Neutrophil (primary cell): ENCODE measurements at regions not wholly inside any gene's neighbourhood (a gene's known extent, or its start where the extent isn't known, plus 50 kb on each side); places are given as distances from the start of the nearest gene placed in this dataset.
A peak's percentile ranks its signal among the peaks of the same experiment; 100 is the strongest.

Experiments used
- H3K27ac ChIP-seq: fragments of 200-600 bp; sonication (generic); 2 replicates; pipeline ENCODE4 v1.5.1; 2016; ENCODE audit warnings: mild to moderate bottlenecking, moderate library complexity
- H3K27me3 ChIP-seq: fragments of 200-600 bp; sonication (generic); 2 replicates; pipeline ENCODE4 v1.6.0; 2016; ENCODE audit warnings: mild to moderate bottlenecking
- H3K36me3 ChIP-seq: fragments of 200-600 bp; sonication (generic); 2 replicates; pipeline ENCODE4 v1.5.1; 2017
- H3K4me1 ChIP-seq, 2 experiments: fragments of 200-600 bp in 1 of 2; sonication (generic) in 1 of 2; 1 replicate in 1 of 2; 2 replicates in 1 of 2; pipeline versions ENCODE4 v1.5.1 to v1.6.1; 2013 to 2016; ENCODE audit warnings: low read depth in 1 of 2, low read length in 1 of 2, mild to moderate bottlenecking in 1 of 2, moderate library complexity in 1 of 2; ENCODE audit not compliant: control insufficient read depth in 1 of 2, insufficient read depth in 1 of 2
- H3K4me3 ChIP-seq, 2 experiments: fragments of 200-600 bp in 1 of 2; sonication (generic) in 1 of 2; 1 replicate in 1 of 2; 2 replicates in 1 of 2; pipeline ENCODE4 v1.5.1; 2013 to 2016; ENCODE audit warnings: low read depth in 1 of 2, low read length in 1 of 2, mild to moderate bottlenecking in 1 of 2, moderate library complexity in 1 of 2
- H3K9me3 ChIP-seq: fragments of 200-600 bp; sonication (generic); 2 replicates; pipeline ENCODE4 v1.5.1; 2016
- TF ChIP-seq, protein P1 (sequence below): fragments of 200-600 bp; sonication (generic); IDR thresholded peaks from 2 replicates; pipeline ENCODE4 v1.5.1; 2016; ENCODE audit warnings: antibody characterized with exemption

DNA sequence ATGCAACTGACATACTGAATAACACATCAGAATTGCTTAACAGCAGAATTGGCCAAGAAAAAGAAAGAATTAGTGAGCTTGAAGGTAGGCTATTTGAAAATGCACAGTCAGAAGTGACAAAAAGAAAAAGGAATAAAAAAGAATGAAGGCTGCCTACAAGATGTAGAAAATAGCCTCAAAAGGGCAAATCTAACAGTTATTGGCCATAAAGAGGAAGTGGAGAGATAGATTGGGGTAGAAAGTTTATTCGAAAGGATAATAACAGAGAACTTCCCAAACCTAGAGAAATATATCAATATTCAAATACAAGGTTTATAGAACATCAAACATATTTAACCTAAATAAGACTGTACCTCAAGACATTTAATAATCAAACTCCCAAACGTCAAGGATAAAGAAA, 67.5 kb downstream of the ATP6V1G3 start:
- H3K4me1 ChIP-seq = no peaks in the 10 kb centered on the region
- no peaks in the 10 kb centered on the region for H3K36me3 ChIP-seq
- TF ChIP-seq, protein P1, sequence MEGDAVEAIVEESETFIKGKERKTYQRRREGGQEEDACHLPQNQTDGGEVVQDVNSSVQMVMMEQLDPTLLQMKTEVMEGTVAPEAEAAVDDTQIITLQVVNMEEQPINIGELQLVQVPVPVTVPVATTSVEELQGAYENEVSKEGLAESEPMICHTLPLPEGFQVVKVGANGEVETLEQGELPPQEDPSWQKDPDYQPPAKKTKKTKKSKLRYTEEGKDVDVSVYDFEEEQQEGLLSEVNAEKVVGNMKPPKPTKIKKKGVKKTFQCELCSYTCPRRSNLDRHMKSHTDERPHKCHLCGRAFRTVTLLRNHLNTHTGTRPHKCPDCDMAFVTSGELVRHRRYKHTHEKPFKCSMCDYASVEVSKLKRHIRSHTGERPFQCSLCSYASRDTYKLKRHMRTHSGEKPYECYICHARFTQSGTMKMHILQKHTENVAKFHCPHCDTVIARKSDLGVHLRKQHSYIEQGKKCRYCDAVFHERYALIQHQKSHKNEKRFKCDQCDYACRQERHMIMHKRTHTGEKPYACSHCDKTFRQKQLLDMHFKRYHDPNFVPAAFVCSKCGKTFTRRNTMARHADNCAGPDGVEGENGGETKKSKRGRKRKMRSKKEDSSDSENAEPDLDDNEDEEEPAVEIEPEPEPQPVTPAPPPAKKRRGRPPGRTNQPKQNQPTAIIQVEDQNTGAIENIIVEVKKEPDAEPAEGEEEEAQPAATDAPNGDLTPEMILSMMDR = no peak
- no peak overlapping the region for H3K27ac ChIP-seq
- no peak overlapping the region for H3K4me3 ChIP-seq
- no peaks in the 10 kb centered on the region for H3K9me3 ChIP-seq
- H3K27me3 ChIP-seq = no peaks in the 10 kb centered on the region

DNA sequence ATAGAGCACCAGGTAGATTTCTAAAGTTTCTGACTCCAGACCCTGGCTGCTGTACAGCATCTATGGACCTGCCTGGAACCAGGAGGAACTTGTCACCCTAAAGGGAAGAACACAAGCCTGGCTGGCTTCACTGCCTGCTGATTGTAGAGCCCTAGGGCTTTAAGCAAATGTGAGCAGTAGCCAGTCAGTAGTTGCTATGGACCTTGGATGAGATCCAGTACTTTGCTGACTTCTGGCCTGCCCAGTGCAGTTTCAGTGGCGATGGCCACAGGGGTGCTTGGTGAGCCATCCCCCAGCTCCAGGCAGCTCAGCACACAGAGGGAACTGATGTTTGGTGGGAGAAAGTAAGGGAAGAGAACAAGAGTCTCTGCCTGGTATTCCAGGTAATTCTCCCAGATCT, 68.4 kb downstream of the ATP6V1G3 start:
- TF ChIP-seq, protein P1 = no peak
- Histone ChIP-seq H3K4me1 (no peaks in the 10 kb centered on the region), H3K9me3 (no peaks in the 10 kb centered on the region)

DNA sequence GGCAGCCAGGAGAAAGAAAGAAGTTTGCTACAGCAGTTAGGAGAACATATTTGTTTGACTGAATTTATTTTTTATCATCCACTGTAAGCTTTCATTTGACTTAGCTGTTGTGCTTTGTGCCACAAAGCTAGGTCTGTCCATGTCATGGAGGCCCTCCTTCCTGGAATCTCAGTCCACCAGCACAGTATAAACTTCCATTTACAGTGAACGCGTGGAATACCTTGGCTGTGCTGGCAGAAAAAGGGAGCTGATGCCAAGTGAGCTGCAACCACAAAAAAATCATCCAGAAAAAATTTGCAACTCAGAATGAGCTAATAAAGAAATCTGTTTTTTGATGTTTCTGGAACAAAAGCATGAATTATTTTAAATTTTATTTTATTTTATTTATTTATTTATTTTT, 72.6 kb downstream of the ATP6V1G3 start:
- Histone ChIP-seq H3K27me3 (no peaks in the 10 kb centered on the region), H3K9me3 (no peaks in the 10 kb centered on the region), H3K4me3 (no peak overlapping the region), H3K4me1 (no peaks in the 10 kb centered on the region), H3K36me3 (no peaks in the 10 kb centered on the region), H3K27ac (no peak overlapping the region)
- TF ChIP-seq, protein P1 = no peak

More for the DNA sequence above, 68.4 kb downstream of the ATP6V1G3 start:
- H3K36me3 ChIP-seq = no peaks in the 10 kb centered on the region
- no peak overlapping the region for H3K27ac ChIP-seq
- H3K27me3 ChIP-seq = no peaks in the 10 kb centered on the region
- no peak overlapping the region for H3K4me3 ChIP-seq

DNA sequence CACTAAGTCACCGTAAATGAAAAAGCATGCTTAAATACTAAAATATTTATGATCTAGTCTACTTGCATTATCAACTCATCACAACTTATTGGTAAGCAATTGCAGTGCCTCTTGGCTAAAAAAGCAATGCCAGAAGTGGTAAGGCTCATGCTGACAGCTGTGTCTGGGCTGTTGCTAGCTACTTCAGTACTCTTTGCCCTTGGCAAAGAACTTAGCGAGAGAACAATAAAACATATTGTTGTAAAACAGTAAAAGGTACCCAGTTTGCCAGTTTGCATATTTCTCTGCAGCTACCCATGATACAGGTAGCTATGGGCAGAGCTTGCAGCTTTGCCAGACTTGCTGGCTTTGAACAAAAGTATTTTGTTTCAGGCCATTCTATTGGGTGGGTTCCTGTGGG, 73.1 kb downstream of the ATP6V1G3 start:
- H3K4me3 ChIP-seq = no peak overlapping the region
- H3K27me3 ChIP-seq = no peaks in the 10 kb centered on the region
- no peak overlapping the region for H3K27ac ChIP-seq
- H3K36me3 ChIP-seq = no peaks in the 10 kb centered on the region
- no peaks in the 10 kb centered on the region for H3K9me3 ChIP-seq
- H3K4me1 ChIP-seq = no peaks in the 10 kb centered on the region
- TF ChIP-seq, protein P1 = no peak

DNA sequence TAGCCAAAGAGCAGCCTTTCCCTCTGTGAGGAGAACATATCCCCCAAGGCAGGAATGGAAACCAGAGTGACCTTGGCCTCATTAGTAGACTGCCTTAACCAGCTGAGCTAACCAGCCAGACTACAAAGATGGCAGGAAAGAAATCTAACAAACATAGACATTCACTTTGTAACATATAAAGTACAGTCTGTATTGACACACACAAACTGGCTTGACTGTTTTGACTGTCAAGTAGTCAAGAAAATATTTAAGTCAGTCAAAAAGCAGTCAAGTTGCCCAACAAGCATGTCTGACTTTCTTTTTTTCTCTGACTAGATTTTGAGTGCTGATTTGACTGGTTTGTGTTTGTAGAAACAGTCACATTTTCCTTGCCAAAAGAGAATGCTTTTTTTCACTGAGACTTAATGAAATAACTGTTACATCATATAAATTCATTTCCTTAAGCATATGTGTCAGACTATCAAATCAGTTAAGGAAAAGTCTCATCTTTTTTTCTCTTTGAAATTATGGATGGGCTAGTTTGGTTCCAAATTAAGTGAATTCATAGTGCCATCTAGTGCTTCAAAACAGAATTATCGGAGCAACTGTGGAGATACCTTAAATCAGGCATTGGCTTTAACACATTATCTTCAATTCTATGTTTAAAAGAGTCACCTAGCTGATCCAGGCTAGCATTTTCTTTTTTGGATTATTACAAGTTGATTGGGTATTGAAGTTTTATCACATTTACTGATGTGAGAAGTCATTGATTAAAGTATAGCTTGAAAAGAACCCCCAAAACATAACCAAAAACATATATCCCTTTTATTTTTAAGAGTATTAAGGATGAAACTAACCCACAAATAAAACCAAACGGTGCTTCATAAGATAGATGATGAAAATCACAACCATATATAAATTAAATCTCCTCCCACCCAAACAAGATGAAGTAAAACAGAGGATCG, 75.0 kb downstream of the ATP6V1G3 start:
- Histone ChIP-seq H3K27ac (no peak overlapping the region), H3K4me3 (no peak overlapping the region), H3K4me1 (no peaks in the 10 kb centered on the region), H3K9me3 (no peaks in the 10 kb centered on the region), H3K36me3 (no peaks in the 10 kb centered on the region), H3K27me3 (no peaks in the 10 kb centered on the region)
- TF ChIP-seq, protein P1 = peak; percentile 18
